NCI-H2081 (cell line): ENCODE measurements at regions not wholly inside any gene's neighbourhood (a gene's known extent, or its start where the extent isn't known, plus 50 kb on each side); places are given as distances from the start of the nearest gene placed in this dataset.

ENCODE experiments used
- DNase-seq, 2 experiments: peaks; one replicate each; lab custom pipeline; 2025; lab: John Stamatoyannopoulos, UW

DNA sequence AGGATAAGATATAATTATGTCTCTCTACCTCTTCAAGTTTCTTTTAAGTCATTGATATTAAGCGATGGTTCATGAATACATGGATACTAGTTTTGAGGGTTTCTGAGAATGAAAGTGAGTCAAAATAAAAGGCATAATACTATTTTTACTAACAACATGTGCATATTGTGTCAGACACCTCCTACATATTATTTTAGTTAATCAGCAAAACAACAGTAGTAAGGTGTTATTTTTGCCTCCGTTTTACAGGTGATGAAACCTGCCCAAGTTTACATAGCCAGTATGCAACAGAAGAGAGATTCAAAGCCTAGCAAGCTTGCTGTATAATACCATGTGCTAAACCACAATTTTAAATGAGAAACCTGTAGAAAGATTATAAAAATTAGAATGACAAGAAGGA, 544.1 kb downstream of the EPHA5 start:
- DNase-seq, result no peak

DNA sequence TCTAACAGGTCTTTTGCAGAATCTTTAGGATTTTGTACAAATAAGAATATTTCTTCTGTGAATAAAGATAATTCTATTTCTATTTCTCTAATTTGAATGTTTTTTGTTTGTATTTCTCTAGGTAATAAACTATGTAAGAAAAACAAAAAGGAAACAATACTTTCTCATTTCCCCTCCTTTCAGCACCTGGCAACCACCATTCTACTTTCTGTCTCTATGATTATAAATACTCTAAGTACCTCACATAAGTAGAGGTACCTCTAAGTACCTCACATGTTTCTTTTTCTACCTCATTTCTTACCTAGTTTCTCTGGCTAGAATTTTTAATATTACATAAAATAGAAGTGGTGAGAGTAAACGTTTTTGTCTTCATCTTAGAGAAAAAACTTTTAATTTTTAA, 550.0 kb downstream of the EPHA5 start:
- no peak for DNase-seq

DNA sequence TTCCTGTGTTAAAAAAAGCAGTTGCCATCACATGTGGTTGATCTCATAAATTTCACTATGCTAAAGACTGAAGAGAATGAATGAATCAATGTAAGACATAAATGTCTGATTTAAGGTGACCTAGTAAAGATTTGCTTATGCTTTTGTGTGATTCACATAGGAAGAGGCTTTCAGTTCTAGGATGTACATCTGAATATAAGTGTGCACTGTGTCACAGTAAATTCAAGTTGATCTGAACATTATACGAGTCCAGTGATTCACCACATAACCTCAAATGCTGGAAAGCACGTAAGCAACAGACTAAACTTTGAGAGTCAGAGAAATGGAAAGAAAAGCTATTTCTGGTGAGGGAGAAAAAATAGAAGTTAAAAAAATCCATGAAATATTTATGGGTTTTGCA, 567.9 kb downstream of the EPHA5 start:
- no peak for DNase-seq

DNA sequence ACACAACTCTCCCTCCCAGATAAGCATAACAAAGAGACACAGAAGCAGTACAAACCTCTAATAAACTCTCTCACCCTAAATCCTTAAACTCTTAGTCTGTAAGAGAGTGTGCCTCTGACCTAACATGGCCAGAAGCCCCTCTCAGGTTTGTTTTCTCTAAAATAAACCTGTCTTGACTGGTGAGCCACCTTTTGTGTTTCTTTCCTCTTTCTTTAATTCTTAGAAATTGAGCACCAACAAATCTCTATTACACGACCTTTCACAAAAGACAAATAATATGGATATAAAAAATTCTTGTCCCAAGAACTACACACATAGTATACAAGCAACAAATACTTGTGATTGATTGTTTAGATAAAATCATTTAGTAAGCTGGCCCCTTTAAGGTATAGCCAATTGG, 573.7 kb downstream of the EPHA5 start:
- no peak for DNase-seq

DNA sequence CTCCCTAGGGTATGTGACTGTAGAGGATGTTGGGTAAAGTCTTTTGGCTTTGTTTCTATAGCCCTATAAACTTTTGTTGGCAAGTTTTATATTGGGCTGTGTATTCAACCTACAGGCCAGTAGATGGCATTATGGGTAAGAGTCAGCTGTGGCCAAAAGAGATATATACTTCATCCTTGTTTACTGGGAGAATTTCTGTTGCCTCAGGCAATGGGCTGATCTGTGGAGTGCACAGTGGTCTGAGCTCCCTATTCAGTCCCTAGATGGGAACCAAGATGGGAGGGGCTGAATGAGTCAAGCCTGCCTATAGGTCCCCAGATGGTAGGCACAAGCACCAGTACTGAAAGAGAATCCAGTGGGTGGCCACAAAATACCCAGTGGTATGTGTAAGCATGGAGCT, 580.6 kb downstream of the EPHA5 start:
- DNase-seq, result peak; percentile 7 to 15

DNA sequence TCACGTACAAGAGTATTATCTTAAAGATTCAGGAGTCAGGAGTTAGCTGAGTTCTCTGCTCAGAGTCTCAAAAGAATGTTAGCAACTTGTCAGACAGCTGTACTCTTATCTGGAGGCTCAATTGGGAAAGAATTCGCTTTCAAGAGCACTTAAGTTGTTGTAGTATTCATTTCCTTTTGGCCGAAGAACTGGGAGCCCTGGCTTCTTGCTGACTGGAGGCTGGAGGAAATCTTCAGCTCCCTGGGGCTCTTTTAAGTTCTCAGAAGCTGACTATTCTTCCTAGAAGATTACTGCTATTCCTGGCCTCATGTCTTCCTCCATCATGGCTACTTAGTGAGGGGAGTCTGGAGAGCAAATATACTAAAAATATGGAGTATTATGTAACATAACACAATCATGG, 587.2 kb downstream of the EPHA5 start:
- no peak for DNase-seq

DNA sequence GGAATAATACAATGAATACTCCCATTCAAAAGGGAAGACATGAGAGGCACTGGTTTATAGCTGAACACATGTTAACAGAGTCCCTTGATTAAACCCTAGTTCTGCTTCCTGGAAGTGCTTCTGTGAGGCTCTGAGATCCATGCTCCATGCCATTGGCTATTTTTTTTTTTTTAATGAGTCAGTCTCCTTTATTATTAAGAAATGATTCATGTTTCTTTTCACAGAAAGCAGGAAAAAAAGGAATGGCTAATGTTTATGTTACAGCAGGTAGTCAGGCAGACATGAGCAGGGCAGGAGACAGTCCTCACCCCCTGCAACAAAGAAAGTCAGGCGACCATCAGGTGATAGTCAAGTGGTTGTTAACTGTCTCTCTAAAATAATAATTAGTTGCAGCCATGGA, 598.7 kb downstream of the EPHA5 start:
- DNase-seq, result no peak

DNA sequence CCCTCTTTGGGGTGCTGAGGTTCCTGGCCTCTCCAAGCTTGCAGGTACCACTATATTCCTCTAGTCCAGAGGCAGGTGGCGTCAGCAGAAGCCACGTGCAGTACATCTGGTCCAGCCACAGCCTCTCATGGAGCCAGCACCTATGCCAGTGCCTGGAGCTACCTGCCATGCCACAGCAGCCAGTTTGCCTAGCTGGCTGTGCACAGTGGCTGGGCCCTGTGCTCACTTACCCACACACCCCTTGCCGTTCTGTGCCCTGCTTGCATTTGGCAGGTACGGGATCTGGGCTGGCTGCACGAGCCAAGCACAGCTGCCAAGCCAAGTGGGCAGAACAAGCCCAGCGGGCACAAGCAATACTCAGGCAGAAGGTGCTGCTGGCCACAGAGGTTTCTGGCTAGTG, 601.1 kb downstream of the EPHA5 start:
- DNase-seq, result no peak

DNA sequence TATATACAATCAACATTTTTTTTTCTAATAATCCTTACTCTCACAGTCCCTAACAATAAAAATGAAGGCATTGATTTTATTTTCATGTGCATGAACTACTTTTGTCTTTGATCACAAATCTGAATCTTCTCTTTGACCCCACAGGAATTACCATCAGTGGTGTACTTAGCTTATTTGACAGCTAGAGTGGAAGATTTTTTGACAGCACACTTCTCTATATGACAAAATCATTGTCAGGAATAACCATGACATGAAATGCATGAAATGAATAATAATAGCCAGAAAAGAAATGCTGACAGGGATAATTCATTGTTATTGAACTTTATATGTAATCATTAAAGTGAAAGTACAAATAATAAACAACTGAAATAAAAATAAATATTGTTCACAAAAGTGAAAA, 604.2 kb downstream of the EPHA5 start:
- no peak for DNase-seq

DNA sequence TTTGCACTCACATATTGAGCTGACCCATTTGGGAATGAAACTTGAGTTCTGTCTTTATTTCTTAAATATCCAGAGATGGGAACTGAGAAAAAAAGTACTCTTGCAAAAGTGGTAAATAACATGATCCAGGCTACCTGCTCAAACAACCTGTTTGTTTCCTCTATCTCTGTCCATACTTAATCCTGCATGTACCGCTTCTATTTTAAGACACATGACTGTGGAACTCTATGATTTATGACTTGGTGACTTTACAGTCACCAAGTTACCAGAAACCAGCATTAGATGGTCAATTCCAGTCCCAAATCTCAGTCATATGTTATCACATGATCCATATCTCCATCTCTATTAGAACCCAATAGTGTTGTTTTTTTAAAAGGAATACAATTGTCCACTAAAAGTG, 606.7 kb downstream of the EPHA5 start:
- no peak for DNase-seq

DNA sequence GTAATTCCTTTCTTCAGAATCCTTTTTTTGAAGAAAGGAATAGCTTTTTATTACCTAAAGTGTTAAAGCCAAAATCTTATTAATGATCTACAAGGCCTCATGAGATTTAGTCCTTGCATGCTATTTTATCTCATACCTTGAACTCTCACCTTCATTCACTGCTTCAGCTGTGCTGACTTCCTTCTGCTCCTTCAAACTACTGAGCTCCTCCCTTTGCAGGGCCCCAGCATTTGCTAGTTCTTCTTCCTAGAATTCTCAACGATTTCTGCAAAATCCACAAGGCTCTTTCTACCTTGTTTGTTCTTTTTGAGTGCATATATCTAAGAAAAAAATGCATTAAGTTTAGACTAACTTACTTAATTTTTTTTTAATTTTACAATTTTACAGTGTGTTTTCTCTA, 619.5 kb downstream of the EPHA5 start:
- DNase-seq, result no peak

DNA sequence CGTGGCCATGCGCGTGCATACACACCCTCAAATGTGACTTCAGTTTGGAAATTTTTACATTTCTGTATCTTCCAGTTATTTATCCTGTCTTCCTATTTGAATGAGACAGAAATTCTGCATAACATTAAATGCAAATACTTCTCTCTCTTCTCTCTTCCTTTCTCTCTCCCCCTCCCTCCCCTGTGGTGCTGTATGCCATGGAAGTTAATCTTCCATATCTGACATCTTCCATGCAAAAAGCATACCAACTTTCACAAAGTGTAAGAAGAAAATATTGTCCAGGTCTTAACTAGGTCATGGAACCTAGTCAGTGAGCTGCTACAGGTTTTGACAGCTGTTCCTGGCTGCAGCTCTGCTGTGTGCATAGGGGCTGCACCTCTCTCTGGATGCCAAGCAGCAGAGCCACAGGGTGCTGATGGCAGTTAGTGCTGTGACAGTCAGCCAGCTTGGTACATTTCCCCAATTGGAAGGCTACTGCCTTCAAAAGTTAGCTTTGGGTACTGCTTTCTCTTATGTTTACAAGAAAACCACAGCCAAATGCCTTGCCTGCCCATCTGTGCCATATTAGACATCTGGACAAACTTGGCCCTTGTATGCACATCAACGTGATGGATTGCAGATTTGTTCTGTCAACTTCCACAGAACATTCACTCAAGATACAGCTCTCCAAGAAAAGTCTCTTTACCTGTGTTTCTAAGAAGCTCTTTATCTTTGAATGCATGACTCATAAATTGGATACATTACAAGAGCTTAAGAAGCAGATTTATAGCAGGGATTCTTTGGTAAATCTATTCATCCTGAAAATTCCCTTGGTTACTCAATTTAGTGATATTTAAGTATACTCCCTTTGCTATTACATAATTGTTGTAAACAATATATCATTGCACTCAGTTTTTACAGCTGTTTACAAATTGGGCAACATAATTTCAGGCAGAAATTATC, 623.8 kb downstream of the EPHA5 start:
- peak; percentile 7 to 35 for DNase-seq

DNA sequence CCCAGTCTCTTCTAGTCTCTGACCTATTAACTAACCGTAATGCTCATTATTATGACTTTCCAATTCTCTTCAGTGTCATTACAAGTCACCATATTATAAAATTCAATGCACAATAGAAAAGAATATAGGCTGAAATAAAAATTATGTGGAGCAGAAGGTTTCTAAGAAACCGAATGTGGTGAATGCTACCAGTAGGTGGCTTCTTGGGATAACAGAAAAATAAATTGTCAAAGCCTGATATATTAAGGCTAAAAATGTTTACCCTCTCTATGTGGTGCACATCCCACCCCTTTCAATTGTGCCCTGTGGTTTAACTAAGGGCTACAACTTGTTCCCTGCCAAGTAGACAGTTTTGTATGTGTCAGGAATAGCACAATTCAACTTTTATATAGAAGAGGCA, 624.6 kb upstream of the TECRL start:
- peak; percentile 24 to 65 for DNase-seq

DNA sequence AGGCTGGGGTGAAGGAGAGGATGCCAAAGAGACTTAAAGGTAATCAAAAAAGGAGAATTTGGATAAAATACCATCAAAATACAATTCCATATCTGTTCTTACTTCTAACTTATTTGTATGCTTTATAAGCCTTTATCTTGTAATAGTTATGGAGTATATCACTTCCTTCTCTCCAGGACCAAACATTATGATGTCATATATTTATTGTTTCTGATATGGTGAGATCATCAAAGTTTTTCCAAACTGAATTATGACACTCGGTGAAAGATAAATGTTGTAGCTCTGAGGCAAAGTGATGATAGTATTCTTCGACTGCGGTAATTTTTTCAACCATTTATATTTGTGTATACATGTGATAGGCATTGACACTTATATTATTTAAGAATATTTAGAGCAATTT, 619.3 kb upstream of the TECRL start:
- DNase-seq, result no peak

DNA sequence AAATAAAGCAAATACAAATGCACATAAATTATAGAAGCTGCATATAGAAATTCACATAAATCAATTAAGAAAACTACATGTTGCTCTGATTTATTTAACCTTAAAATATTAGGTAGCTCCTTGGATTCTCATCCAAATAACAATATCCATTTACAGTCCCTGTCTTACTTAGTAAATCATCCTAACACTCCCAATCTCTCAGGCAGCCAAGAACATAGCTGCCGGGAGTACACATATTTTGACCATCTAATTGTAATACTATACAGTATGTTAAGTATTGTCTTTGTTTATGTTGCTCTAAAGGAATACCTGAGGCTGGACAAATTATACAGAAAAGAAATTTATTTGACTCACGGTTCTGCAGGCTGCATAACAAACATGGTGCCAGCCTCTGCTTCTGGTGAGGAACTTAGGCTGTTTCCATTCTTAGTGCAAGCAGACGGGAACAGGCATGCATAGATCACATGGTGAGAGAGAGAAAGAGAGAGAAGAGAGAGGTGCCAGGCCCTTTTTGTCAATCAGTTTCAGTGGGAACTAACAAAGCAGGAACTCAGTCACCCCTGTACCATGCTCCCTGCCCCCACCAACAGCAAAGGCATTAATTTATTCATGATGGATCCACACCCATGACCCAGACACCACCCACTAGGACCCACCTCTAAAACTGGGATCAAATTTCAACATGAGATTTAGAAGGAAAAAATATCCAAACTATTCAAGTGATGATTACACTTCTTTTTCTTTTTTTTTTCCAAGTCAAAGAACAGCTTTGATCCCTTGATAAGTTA, 614.8 kb upstream of the TECRL start:
- no peak for DNase-seq

DNA sequence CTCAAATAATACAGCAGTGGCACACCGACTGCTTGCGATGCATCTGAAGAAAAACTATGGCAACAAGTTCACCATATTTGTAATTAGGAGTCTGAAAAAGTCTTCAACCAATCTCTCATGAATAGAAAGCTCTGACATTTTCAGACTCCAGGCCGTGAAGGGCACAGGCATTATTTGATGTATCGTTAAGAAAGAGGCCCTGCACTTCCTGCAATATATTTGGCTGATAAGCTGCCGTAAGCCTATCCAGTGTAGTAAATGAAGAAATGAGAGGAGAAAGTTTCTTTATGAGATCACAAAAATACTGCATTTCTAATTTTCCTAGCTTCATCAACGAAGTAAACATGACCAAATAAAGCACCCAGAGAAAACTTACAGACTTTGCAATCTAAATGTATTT, 613.8 kb upstream of the TECRL start:
- DNase-seq, result no peak

DNA sequence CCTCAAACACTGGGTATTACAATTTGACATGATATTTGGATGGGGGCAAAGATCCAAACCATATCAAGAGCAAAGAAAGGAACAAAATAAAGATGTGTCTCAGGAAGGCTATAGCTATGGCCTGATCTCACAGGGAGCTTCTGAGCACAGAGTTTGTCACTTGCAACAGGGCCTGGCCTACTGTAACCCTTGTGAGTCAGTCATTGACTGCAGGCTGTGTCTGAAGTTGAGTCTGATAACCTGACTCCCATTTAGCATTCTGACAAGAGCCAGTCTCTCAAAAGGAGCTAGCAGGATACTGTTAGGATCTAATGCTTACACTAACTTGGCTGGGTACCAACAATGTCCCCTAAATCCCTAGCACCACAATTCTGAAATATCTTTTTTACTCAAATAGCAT, 612.5 kb upstream of the TECRL start:
- no peak for DNase-seq

DNA sequence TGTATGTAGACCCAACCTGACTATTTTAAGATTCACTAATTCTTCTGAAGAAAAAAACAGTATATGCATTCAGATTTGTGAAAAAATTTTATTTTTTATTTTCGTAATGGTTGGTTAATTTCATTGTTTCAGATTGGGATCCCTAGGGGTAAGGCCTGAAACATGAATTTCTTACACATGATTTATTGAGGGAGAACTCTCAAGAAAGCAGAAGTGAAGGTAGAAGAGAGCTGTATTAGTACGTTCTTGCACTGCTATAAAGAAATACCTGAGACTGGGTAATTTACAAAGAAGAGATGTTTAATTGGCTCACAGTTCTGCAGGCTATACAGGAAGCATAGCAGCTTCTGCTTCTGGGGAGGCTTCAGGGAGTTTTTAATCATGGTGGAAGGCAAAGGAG, 611.9 kb upstream of the TECRL start:
- DNase-seq, result no peak

DNA sequence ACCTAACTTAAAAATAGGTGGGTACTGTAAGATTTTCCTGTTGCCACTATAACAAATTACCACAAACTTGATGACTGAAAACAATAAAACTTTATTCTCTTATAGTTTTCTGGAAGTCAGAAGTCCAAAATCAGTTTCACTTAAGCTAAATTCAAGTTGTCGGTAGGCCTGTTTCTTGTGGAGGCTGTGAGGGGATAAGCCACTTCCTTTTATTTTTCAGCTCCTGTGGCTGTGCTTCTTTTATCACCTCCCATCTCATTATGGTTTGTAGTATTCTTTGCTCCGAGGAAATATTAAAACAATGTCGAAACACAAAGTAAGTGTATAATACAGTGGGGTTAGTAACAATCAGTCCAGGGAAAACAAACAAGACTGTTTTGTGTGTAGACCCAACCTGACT, 610.5 kb upstream of the TECRL start:
- DNase-seq, result no peak

DNA sequence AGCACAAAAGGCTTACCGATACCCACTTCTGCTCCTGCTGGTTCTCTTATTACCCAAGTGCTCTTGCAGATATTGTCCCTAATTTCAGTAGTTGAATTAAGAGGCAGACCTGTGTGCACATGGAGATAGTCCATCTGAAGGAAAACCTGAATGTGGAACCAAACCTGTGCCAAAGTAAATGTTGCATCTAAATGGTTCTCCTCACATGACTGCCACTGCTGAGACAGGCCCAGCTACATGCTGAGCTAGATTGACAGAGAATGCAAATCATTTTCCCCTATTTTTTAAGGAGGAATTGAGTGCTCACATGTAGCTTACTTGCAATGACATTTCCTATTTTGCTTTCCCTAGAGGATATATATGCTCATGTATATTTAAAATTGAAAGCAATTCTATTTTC, 609.1 kb upstream of the TECRL start:
- DNase-seq, result peak; percentile 17 to 70

DNA sequence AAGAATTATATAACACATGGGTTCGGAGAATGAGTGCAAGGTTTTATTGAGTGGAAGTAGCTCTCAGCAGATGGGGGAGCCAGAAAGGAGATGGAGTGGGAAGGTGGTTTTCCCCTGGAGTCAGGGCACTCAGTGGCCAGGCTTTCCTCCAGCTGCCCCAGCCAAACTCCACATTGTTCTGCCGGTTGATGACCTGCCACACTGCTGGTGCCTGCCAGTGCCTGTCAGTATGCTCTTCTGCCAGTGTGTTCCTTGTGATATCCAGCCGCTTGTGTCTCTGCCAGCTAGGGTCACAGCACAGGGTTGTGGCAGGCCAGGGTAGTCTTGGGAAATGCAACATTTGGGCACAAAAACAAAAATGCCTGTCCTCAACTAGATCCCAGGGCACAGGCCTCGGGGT, 604.8 kb upstream of the TECRL start:
- no peak for DNase-seq

DNA sequence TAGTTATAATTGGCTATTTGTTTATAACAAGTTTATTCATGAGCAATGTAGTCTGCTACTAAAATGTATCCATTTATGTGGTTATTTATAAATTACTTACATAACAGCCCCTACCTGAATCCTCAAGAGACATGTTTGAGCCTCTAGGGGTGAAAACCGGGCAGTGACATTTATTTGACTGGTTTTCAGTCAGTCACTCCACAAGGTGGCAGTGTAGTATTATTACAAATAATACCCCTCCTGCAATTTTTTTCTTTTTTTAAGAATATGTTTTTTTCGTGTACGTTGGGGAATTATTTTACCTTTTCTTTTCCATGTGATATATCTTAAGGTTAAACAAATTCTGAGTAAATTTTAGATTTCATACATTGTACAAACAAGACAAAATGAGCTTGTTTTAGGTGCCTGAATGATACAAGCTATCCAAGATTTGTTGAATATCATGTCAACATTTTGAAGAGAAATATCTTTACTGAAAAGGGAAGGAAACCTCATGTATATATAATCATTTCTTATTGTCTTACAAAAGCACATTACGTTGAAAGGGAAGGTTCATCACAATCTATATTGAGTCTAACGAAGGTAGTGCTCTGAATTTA, 598.7 kb upstream of the TECRL start:
- peak; percentile 52 to 61 for DNase-seq

DNA sequence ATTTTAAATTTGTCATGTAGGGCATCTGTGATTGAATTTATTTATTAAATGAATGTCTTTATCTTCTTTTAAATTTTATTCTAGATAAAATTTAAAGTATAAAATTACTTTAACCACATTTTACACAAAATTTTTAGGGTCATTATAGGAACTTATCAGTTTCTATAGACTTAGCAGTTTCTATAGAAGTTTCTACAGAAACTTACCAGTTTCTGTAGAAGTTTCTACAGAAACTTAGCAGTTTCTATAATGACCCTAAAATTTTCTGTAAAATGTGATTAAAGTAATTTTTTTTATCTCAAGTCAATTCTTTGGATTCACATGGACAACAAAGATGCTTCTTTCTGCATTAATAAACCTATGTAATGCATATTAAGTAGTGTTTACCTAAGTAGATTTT, 565.9 kb upstream of the TECRL start:
- no peak for DNase-seq
